Endothelial cell of umbilical vein (primary cell): ENCODE measurements at regions not wholly inside any gene's neighbourhood (a gene's known extent, or its start where the extent isn't known, plus 50 kb on each side); places are given as distances from the start of the nearest gene placed in this dataset.

ENCODE experiments used
- BruUV-seq: library from RNA; stranded (reverse); fragments of 400-500 nt; replicated peaks from 2 replicates; lab custom pipeline; 2021; lab: Mats Ljungman, UMichigan
- CTCF ChIA-PET: fragments of 300-600, 350-600 bp; sonication (Branson Sonifier 250); formaldehyde crosslinking; loops from one replicate; lab custom pipeline; 2021; ENCODE audit warnings: antibody characterized with exemption, inconsistent platforms; lab: Charles Lee
- POLR2A ChIA-PET: fragments of 300-600, 350-600 bp; sonication (Branson Sonifier 250); formaldehyde crosslinking; loops from one replicate; lab custom pipeline; 2021; ENCODE audit warnings: antibody characterized with exemption, inconsistent platforms; lab: Charles Lee
- DNase-seq: peaks from one replicate; pipeline ENCODE4 v3.0.0-alpha.2; 2011; ENCODE audit warnings: low read depth, low spot score
- FAIRE-seq: peaks from 2 replicates; lab custom pipeline; 2011; peaks lifted over from hg19 to GRCh38; lab: Jason Lieb, UNC
- H2AFZ ChIP-seq: 2 replicates; pipeline ENCODE4 v1.6.0; 2012; ENCODE audit warnings: low read depth, low read length, control low read depth, inconsistent platforms
- H3K27ac ChIP-seq: 2 replicates; pipeline ENCODE4 v1.5.1; 2011; ENCODE audit warnings: low read depth, mild to moderate bottlenecking, control low read depth, low read length, moderate library complexity; ENCODE audit not compliant: insufficient read depth
- H3K27me3 ChIP-seq, 2 experiments: 2 replicates each; pipeline versions ENCODE4 v1.6.0 to v1.6.1; 2011; ENCODE audit warnings: low read length in 2 of 2, mixed read lengths in 1 of 2; ENCODE audit not compliant: control insufficient read depth in 2 of 2, insufficient read depth in 2 of 2
- H3K36me3 ChIP-seq, 2 experiments: 2 replicates in 1 of 2; 3 replicates in 1 of 2; pipeline ENCODE4 v1.5.1; 2011; ENCODE audit warnings: low read length in 2 of 2, mild to moderate bottlenecking in 1 of 2, moderate library complexity in 1 of 2; ENCODE audit not compliant: control insufficient read depth in 2 of 2, insufficient read depth in 2 of 2; ENCODE audit errors: extremely low read depth in 1 of 2
- H3K4me1 ChIP-seq: 3 replicates; pipeline ENCODE4 v1.5.1; 2011; ENCODE audit warnings: mild to moderate bottlenecking, low read length; ENCODE audit not compliant: control insufficient read depth, insufficient read depth; ENCODE audit errors: extremely low read depth
- H3K4me2 ChIP-seq: 2 replicates; pipeline ENCODE4 v1.6.1; 2011; ENCODE audit warnings: low read length, control low read depth, mixed read lengths; ENCODE audit not compliant: insufficient read depth
- H3K4me3 ChIP-seq, 3 experiments: fragments of 200-600 bp in 1 of 3; sonication (generic), shearing (Covaris generic) in 1 of 3; replicated peaks in 1 of 3; 2 replicates each; pipeline ENCODE4 v1.5.1; 2011 to 2016; ENCODE audit warnings: control low read depth in 3 of 3, low read length in 3 of 3, mild to moderate bottlenecking in 2 of 3, inconsistent platforms in 1 of 3, low read depth in 1 of 3, moderate library complexity in 1 of 3; ENCODE audit not compliant: insufficient read depth in 1 of 3
- H3K79me2 ChIP-seq: 2 replicates; pipeline ENCODE4 v1.6.0; 2012; ENCODE audit warnings: low read length, inconsistent platforms; ENCODE audit not compliant: control insufficient read depth, insufficient read depth
- H3K9ac ChIP-seq: replicated peaks from 2 replicates; pipeline ENCODE3; 2011; ENCODE audit warnings: low read length, control low read depth; ENCODE audit not compliant: insufficient read depth; ENCODE audit errors: extremely low read depth
- H3K9me1 ChIP-seq: replicated peaks from 3 replicates; pipeline ENCODE4 v1.6.0; 2011; ENCODE audit warnings: mild to moderate bottlenecking, low read length; ENCODE audit not compliant: control insufficient read depth, insufficient read depth; ENCODE audit errors: extremely low read depth
- H3K9me3 ChIP-seq: replicated peaks from 2 replicates; pipeline ENCODE4 v1.5.1; 2012; ENCODE audit warnings: low read length, inconsistent platforms; ENCODE audit not compliant: control insufficient read depth, insufficient read depth
- H4K20me1 ChIP-seq: replicated peaks from 2 replicates; pipeline ENCODE3; 2011; ENCODE audit warnings: mild to moderate bottlenecking, low read length; ENCODE audit not compliant: control insufficient read depth, insufficient read depth; ENCODE audit errors: extremely low read depth
- CTCF ChIP-seq, 2 donors: IDR thresholded peaks; 1 replicate in 1 of 2; 2 replicates in 1 of 2; pipeline ENCODE4 v1.5.1; 2011; ENCODE audit warnings: low read length in 2 of 2, mild to moderate bottlenecking in 2 of 2, moderate library complexity in 2 of 2, control low read depth in 1 of 2, inconsistent platforms in 1 of 2, low read depth in 1 of 2; ENCODE audit not compliant: insufficient read depth in 1 of 2; ENCODE audit errors: extremely low read depth in 1 of 2
- EZH2 ChIP-seq: IDR thresholded peaks from 2 replicates; pipeline ENCODE4 v1.6.1; 2012; ENCODE audit warnings: borderline replicate concordance, low read depth, mild to moderate bottlenecking, moderate library complexity, low read length, inconsistent platforms; ENCODE audit not compliant: severe bottlenecking
- FOS ChIP-seq: IDR thresholded peaks from 2 replicates; pipeline ENCODE4 v1.6.1; 2011; ENCODE audit warnings: mild to moderate bottlenecking, low read length, moderate library complexity, borderline replicate concordance; ENCODE audit not compliant: insufficient read depth
- GATA2 ChIP-seq: IDR thresholded peaks from 2 replicates; pipeline ENCODE4 v1.7.0; 2011; ENCODE audit warnings: low read depth, mild to moderate bottlenecking, moderate library complexity, mixed read lengths, low read length; ENCODE audit not compliant: insufficient read length, insufficient read depth
- JUN ChIP-seq: IDR thresholded peaks from 2 replicates; pipeline ENCODE4 v1.6.1; 2011; ENCODE audit warnings: borderline replicate concordance, low read depth; ENCODE audit not compliant: insufficient read length, insufficient read depth
- MAX ChIP-seq: IDR thresholded peaks from 2 replicates; pipeline ENCODE4 v1.6.1; 2011; ENCODE audit not compliant: insufficient read depth, insufficient read length
- MYC ChIP-seq: IDR thresholded peaks from one replicate; pipeline ENCODE4 v1.6.1; 2011; ENCODE audit warnings: mild to moderate bottlenecking, low read depth, low read length
- POLR2A ChIP-seq: IDR thresholded peaks from 2 replicates; pipeline ENCODE4 v1.6.1; 2012; ENCODE audit warnings: low read depth, mild to moderate bottlenecking, control low read depth, low read length
- POLR2AphosphoS5 ChIP-seq: IDR thresholded peaks from 2 replicates; pipeline ENCODE4 v1.6.1; 2012; ENCODE audit warnings: low read depth, mild to moderate bottlenecking, control low read depth, low read length, moderate library complexity; ENCODE audit not compliant: insufficient read depth
- dilution Hi-C: fragments of 300-500 bp; cut with MboI; formaldehyde crosslinking; loops from one replicate; pipeline ENCODE4 v1.15.0; 2019; ENCODE audit warnings: low sequenced_read_pairs; ENCODE audit not compliant: extremely low pct_ligation_motif_present
- intact Hi-C: fragments of 100-400 bp; cut with micrococcal nuclease; formaldehyde crosslinking; loops from one replicate; pipeline ENCODE4 v1.10.0; 2022

GRCh38 chr2:172375251-172375650, 52.1 kb upstream of the ITGA6 start:
- Histone ChIP-seq H3K79me2 (no peaks in the 10 kb centered on the region), H3K27me3 (no peaks in the 10 kb centered on the region), H2AFZ (no peak overlapping the region), H4K20me1 (no peaks in the 10 kb centered on the region), H3K27ac (no peak overlapping the region), H3K4me1 (peaks cover 9% of the 10 kb centered on the region), H3K4me3 (no peak overlapping the region), H3K9me3 (no peaks in the 10 kb centered on the region), H3K36me3 (no peaks in the 10 kb centered on the region), H3K9ac (no peak overlapping the region), H3K9me1 (no peaks in the 10 kb centered on the region), H3K4me2 (no peak overlapping the region)
- TF ChIP-seq MYC (no peak), FOS (peak; percentile 40), POLR2AphosphoS5 (no peak), EZH2 (no peak), MAX (no peak), POLR2A (no peak), JUN (peak; percentile 20), CTCF (IDR thresholded peaks at IDR 0.05; ENCODE audit: extremely low read depth in 1 of 2, insufficient read depth in 1 of 2, low read depth in 1 of 2, low read length in 2 of 2) (no peak), GATA2 (no peak)
- CTCF ChIA-PET = interaction anchor here (0.8 to 1.5 kb wide), 2 partner anchors 9 to 86 kb away, joined by 4 to 6 read pairs; no protein-coding TSS in a partner anchor
- POLR2A ChIA-PET = no interaction called here
- FAIRE-seq = peak; percentile 46
- intact Hi-C loops = loop anchor here (5.0 kb wide), 1 partner anchor 88 kb away; no protein-coding TSS in a partner anchor
- no TSS peak for BruUV-seq
- peak; percentile 35 for DNase-seq
- dilution Hi-C loops = no loop called here
